DOHH2 (cell line): ENCODE measurements at regions not wholly inside any gene's neighbourhood (a gene's known extent, or its start where the extent isn't known, plus 50 kb on each side); places are given as distances from the start of the nearest gene placed in this dataset.

Source experiments
- CTCF ChIP-seq: fragments of 200-600 bp; sonication (generic); IDR thresholded peaks from one replicate; pipeline ENCODE4 v1.5.1; 2014; ENCODE audit warnings: antibody characterized with exemption, mild to moderate bottlenecking, low read depth, low read length; ENCODE audit not compliant: poor library complexity, severe bottlenecking
- EZH2phosphoT487 ChIP-seq: fragments of 200-600 bp; sonication (generic); IDR thresholded peaks from 2 replicates; pipeline ENCODE4 v1.6.1; 2017; ENCODE audit warnings: borderline replicate concordance, mild to moderate bottlenecking, antibody characterized with exemption, low read length, moderate library complexity, mixed read lengths

DNA sequence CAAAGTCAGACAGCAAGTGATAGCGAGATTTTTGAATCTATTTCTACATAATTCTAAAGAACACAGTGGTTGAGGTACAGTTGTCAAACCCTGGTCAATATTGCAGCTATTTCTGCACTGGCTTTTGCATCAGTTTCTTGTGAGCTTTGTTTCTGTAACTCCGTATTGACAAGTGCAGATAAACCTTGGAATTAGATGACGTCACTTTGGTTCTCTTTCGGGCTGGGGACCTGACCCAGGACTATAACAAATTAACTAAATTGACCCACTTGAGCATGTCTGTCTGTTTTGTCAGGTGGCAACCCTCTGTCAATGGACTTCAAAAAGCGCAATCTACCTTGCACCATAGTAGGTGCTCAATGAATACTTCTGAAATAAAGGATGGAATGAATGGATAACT, 418.4 kb upstream of the SGCD start:
- TF ChIP-seq CTCF (no peak), EZH2phosphoT487 (no peak)
